Tibial nerve (tissue), 3 donors: ENCODE measurements at regions not wholly inside any gene's neighbourhood (a gene's known extent, or its start where the extent isn't known, plus 50 kb on each side); places are given as distances from the start of the nearest gene placed in this dataset.

Experiments
- CTCF ChIP-seq, 5 experiments: fragments of 200-600 bp in 3 of 5; fragments of 450-650 bp in 2 of 5; sonication (generic) in 3 of 5; IDR thresholded peaks; one replicate each; pipeline ENCODE4 v1.5.1; 2016 to 2019; ENCODE audit warnings: antibody characterized with exemption in 5 of 5, mild to moderate bottlenecking in 3 of 5, moderate library complexity in 2 of 5
- POLR2A ChIP-seq, 2 donors: fragments of 450-650 bp; IDR thresholded peaks; one replicate each; pipeline ENCODE4 v1.6.1; 2017; ENCODE audit warnings: antibody characterized with exemption in 2 of 2, mild to moderate bottlenecking in 2 of 2, moderate library complexity in 2 of 2

GRCh38 chr11:122033193-122033592 lies 82.8 kb downstream of the BLID start:
- TF ChIP-seq CTCF (IDR thresholded peaks at IDR 0.05): no peak
- TF ChIP-seq POLR2A (IDR thresholded peaks at IDR 0.05): no peak
